Stimulated activated CD8-positive, alpha-beta memory T cell treated with anti-CD3 and anti-CD28 coated beads, Interleukin-15, amount 100 ng/mL, for 48 hours (primary cell): ENCODE measurements at regions not wholly inside any gene's neighbourhood (a gene's known extent, or its start where the extent isn't known, plus 50 kb on each side); places are given as distances from the start of the nearest gene placed in this dataset.

Experiments
- DNase-seq, 2 donors: peaks; one replicate each; pipeline ENCODE4 v3.0.0-alpha.2; 2020; ENCODE audit warnings: low read depth in 2 of 2

- no peak for DNase-seq
Measured at GRCh38 chr9:80932181-80932580, 757.2 kb downstream of the TLE1 start.

GRCh38 chr9:80931163-80931562, 758.2 kb downstream of the TLE1 start:
- no peak for DNase-seq

- no peak for DNase-seq
Measured at GRCh38 chr9:80928697-80929096, 760.6 kb downstream of the TLE1 start.

GRCh38 chr9:80926611-80927010, 762.7 kb downstream of the TLE1 start:
- no peak for DNase-seq

- no peak for DNase-seq
Measured at GRCh38 chr9:80922544-80922943, 766.8 kb downstream of the TLE1 start.

GRCh38 chr9:80906728-80907127, 782.6 kb downstream of the TLE1 start:
- no peak for DNase-seq

- DNase-seq, result no peak
Measured at GRCh38 chr9:80899208-80899607, 790.1 kb downstream of the TLE1 start.

GRCh38 chr9:80893190-80893589, 796.2 kb downstream of the TLE1 start:
- no peak for DNase-seq

- DNase-seq, result no peak
Measured at GRCh38 chr9:80892703-80893102, 796.6 kb downstream of the TLE1 start.

GRCh38 chr9:80890124-80890523, 799.2 kb downstream of the TLE1 start:
- no peak for DNase-seq

- DNase-seq, result no peak
Measured at GRCh38 chr9:80885894-80886293, 803.5 kb downstream of the TLE1 start.

- no peak for DNase-seq
Measured at GRCh38 chr9:80883826-80884579, 805.3 kb downstream of the TLE1 start.

- no peak for DNase-seq
Measured at GRCh38 chr9:80883426-80883825, 805.9 kb downstream of the TLE1 start.

GRCh38 chr9:80881940-80882339, 807.4 kb downstream of the TLE1 start:
- DNase-seq, result no peak

- no peak for DNase-seq
Measured at GRCh38 chr9:80881320-80881719, 808.0 kb downstream of the TLE1 start.

- DNase-seq, result no peak
Measured at GRCh38 chr9:80878556-80878955, 810.8 kb downstream of the TLE1 start.

- DNase-seq, result no peak
Measured at GRCh38 chr9:80875947-80876346, 813.4 kb downstream of the TLE1 start.

- DNase-seq, result no peak
Measured at GRCh38 chr9:80874276-80874675, 815.1 kb downstream of the TLE1 start.

GRCh38 chr9:80873861-80874260, 815.5 kb downstream of the TLE1 start:
- DNase-seq, result no peak

GRCh38 chr9:80871596-80871995, 817.8 kb downstream of the TLE1 start:
- DNase-seq, result no peak

GRCh38 chr9:80867731-80868130, 821.6 kb downstream of the TLE1 start:
- no peak for DNase-seq

GRCh38 chr9:80866576-80867227, 822.6 kb downstream of the TLE1 start:
- no peak for DNase-seq

- DNase-seq, result no peak
Measured at GRCh38 chr9:80866121-80866520, 823.2 kb downstream of the TLE1 start.

- DNase-seq, result no peak
Measured at GRCh38 chr9:80843028-80843427, 846.3 kb downstream of the TLE1 start.
